Suprapubic skin (tissue), 4 donors: ENCODE measurements at regions not wholly inside any gene's neighbourhood (a gene's known extent, or its start where the extent isn't known, plus 50 kb on each side); places are given as distances from the start of the nearest gene placed in this dataset.

ENCODE experiments used
- DNase-seq, 2 donors: peaks; one replicate each; pipeline ENCODE4 v3.0.0-alpha.2; 2019; ENCODE audit warnings: low spot score in 2 of 2
- H3K27ac ChIP-seq: fragments of 200-600 bp; sonication (generic); one replicate; pipeline ENCODE4 v1.5.1; 2019
- H3K27me3 ChIP-seq: fragments of 200-600 bp; sonication (generic); one replicate; pipeline ENCODE4 v1.5.1; 2019
- H3K36me3 ChIP-seq: fragments of 200-600 bp; sonication (generic); one replicate; pipeline ENCODE4 v1.5.1; 2019
- H3K4me1 ChIP-seq: fragments of 200-600 bp; sonication (generic); one replicate; pipeline ENCODE4 v1.5.1; 2019
- H3K4me3 ChIP-seq: fragments of 200-600 bp; sonication (generic); one replicate; pipeline ENCODE4 v1.5.1; 2019; ENCODE audit warnings: mild to moderate bottlenecking
- H3K9me3 ChIP-seq: fragments of 200-600 bp; sonication (generic); one replicate; pipeline ENCODE4 v1.5.1; 2019
- CTCF ChIP-seq, 2 donors: fragments of 200-600 bp in 1 of 2; fragments of 450-650 bp in 1 of 2; sonication (generic) in 1 of 2; IDR thresholded peaks; one replicate each; pipeline ENCODE4 v1.5.1; 2016 to 2019; ENCODE audit warnings: antibody characterized with exemption in 2 of 2, mild to moderate bottlenecking in 1 of 2, moderate library complexity in 1 of 2
- EP300 ChIP-seq: sonication (generic); formaldehyde crosslinking; IDR thresholded peaks from one replicate; pipeline ENCODE4 v1.6.1; 2017; ENCODE audit warnings: antibody characterized with exemption
- POLR2A ChIP-seq, 2 donors: fragments of 450-650 bp; IDR thresholded peaks; one replicate each; pipeline ENCODE4 v1.6.1; 2017; ENCODE audit warnings: antibody characterized with exemption in 2 of 2, mild to moderate bottlenecking in 2 of 2, moderate library complexity in 2 of 2
- POLR2AphosphoS5 ChIP-seq, 3 donors: sonication (generic); formaldehyde crosslinking; IDR thresholded peaks; one replicate each; pipeline ENCODE4 v1.6.1; 2017; ENCODE audit warnings: antibody characterized with exemption in 3 of 3
- WGBS: methylation state at CpG from one replicate; pipeline ENCODE4 v1.1.5; 2018; 5-methylcytosine and 5-hydroxymethylcytosine counted together

DNA sequence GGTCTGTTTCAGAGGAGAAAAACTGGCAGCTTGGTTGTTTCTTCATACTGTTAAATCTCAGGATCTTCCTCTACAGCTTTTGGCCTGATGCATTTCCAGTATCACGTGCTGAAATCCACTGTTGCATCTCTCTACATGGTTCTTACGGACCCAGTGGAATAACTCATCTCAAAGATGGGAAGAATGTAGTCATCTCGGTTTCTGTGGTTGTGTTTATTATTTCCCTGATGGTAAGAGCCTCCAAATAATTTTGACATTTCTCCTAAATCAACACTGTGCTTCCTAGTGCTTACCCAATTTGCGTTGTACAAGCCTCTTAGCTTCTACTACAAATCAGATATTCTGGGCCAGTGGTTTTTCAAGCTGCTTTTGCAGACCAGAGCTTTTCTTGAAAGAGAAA lies 812.8 kb downstream of the C12orf50 start:
- Histone ChIP-seq H3K27ac (no peak overlapping the region), H3K4me1 (no peaks in the 10 kb centered on the region), H3K4me3 (no peak overlapping the region), H3K36me3 (no peaks in the 10 kb centered on the region), H3K9me3 (no peaks in the 10 kb centered on the region), H3K27me3 (no peaks in the 10 kb centered on the region)
- no peak for DNase-seq
- TF ChIP-seq EP300, result no peak
- no peak for TF ChIP-seq POLR2AphosphoS5 (IDR thresholded peaks at IDR 0.05)
- no peak for TF ChIP-seq CTCF (IDR thresholded peaks at IDR 0.05)
- no peak for TF ChIP-seq POLR2A (IDR thresholded peaks at IDR 0.05)
- 53% methylated on average over 4 of the region's 4 CpGs for WGBS

- Histone ChIP-seq H3K4me3 (no peak overlapping the region), H3K9me3 (no peaks in the 10 kb centered on the region), H3K27ac (no peak overlapping the region), H3K27me3 (no peaks in the 10 kb centered on the region), H3K4me1 (no peaks in the 10 kb centered on the region), H3K36me3 (no peaks in the 10 kb centered on the region)
- DNase-seq, result no peak
- no peak for TF ChIP-seq POLR2AphosphoS5 (IDR thresholded peaks at IDR 0.05)
- no peak for TF ChIP-seq EP300
- TF ChIP-seq CTCF (IDR thresholded peaks at IDR 0.05), result no peak
- no peak for TF ChIP-seq POLR2A (IDR thresholded peaks at IDR 0.05)
- WGBS, result 86% methylated on average over 2 of the region's 2 CpGs
These were observed 827.0 kb downstream of the C12orf50 start for GRCh38 chr12:87202189-87202588.

DNA sequence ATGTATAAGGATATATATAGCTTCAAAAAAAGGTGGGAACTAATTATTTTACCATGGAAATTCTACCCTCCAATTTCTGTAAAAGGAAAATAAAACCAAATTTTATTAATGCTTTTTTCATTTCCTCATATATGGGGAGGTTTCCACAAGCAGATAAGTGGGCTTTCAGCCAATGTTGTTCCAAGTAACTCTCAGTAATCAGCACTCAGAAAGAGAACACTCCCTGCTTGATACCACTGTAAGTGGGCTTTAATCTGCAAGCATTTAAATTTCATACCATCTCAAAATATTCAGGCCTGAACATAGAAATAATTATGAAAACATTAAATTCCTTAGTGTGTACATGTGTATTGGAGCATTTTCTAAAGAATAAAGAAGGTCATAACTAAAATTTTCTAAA lies 827.6 kb downstream of the C12orf50 start:
- DNase-seq, result no peak
- Histone ChIP-seq H3K36me3 (no peaks in the 10 kb centered on the region), H3K9me3 (no peaks in the 10 kb centered on the region), H3K27me3 (no peaks in the 10 kb centered on the region), H3K4me3 (no peak overlapping the region), H3K27ac (no peak overlapping the region), H3K4me1 (no peaks in the 10 kb centered on the region)
- TF ChIP-seq POLR2A (IDR thresholded peaks at IDR 0.05) (no peak), EP300 (no peak), CTCF (IDR thresholded peaks at IDR 0.05) (no peak), POLR2AphosphoS5 (IDR thresholded peaks at IDR 0.05) (no peak)

GRCh38 chr12:87200289-87200979 lies 828.8 kb downstream of the C12orf50 start:
- DNase-seq, result no peak
- no peaks in the 10 kb centered on the region for H3K9me3 ChIP-seq
- H3K27ac ChIP-seq, result no peak overlapping the region
- H3K36me3 ChIP-seq, result no peaks in the 10 kb centered on the region
- no peaks in the 10 kb centered on the region for H3K4me1 ChIP-seq
- TF ChIP-seq POLR2A (IDR thresholded peaks at IDR 0.05) (no peak), POLR2AphosphoS5 (IDR thresholded peaks at IDR 0.05) (no peak), CTCF (IDR thresholded peaks at IDR 0.05) (no peak), EP300 (no peak)
- H3K27me3 ChIP-seq, result no peaks in the 10 kb centered on the region
- WGBS, result 85% methylated on average over 1 of the region's 1 CpG
- no peak overlapping the region for H3K4me3 ChIP-seq

GRCh38 chr12:87198181-87198580 lies 831.0 kb downstream of the C12orf50 start:
- H3K27me3 ChIP-seq, result no peaks in the 10 kb centered on the region
- no peaks in the 10 kb centered on the region for H3K9me3 ChIP-seq
- no peak for DNase-seq
- no peak overlapping the region for H3K4me3 ChIP-seq
- no peak for TF ChIP-seq EP300
- TF ChIP-seq POLR2A (IDR thresholded peaks at IDR 0.05), result no peak
- no peak for TF ChIP-seq POLR2AphosphoS5 (IDR thresholded peaks at IDR 0.05)
- no peak for TF ChIP-seq CTCF (IDR thresholded peaks at IDR 0.05)
- no peak overlapping the region for H3K27ac ChIP-seq
- H3K36me3 ChIP-seq, result no peaks in the 10 kb centered on the region
- 72% methylated on average over 1 of the region's 1 CpG for WGBS
- H3K4me1 ChIP-seq, result no peaks in the 10 kb centered on the region
